ENCODE measurements at regions not wholly inside any gene's neighbourhood (a gene's known extent, or its start where the extent isn't known, plus 50 kb on each side); places are given as distances from the start of the nearest gene placed in this dataset.

DNA sequence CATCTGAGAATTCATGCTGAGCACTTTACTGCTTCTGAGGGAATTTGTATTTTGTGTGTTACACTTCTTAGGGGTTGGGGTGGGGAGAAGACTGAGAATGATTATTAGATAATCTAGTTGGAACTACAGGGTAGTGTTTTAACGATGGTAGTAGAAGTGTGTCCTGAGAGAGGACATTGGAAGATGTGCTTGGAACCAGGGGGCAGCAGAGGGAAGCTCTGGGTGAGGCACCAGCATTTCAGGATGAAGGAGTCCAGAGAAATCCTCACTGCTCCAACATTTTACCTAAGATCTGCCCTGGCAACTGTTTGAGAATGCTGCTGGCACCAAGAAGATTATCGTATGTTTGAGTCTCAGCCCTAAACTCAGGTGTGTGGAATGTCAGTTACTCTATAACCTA is 145.5 kb downstream of the SQOR start:
- Histone ChIP-seq H3K4me3 (ENCODE audit: low read depth in 1 of 5, low read length in 5 of 5) (no peak overlapping the region), H3K4me1 (ENCODE audit: control insufficient read depth in 5 of 5, insufficient read depth in 5 of 5, low read length in 5 of 5) (no peaks in the 10 kb centered on the region), H3K36me3 (ENCODE audit: control insufficient read depth in 5 of 5, insufficient read depth in 5 of 5, low read length in 5 of 5) (no peaks in the 10 kb centered on the region), H3K9me3 (ENCODE audit: control insufficient read depth in 5 of 5, low read length in 5 of 5) (no peaks in the 10 kb centered on the region), H3K27me3 (ENCODE audit: control insufficient read depth in 5 of 5, insufficient read depth in 4 of 5, low read length in 5 of 5) (peaks cover 0 to 2% (median 0%) of the 10 kb centered on the region in 5 donors), H3K27ac (ENCODE audit: low read depth, low read length) (no peak overlapping the region), H3K9ac (ENCODE audit: low read length in 5 of 5) (no peak overlapping the region)

DNA sequence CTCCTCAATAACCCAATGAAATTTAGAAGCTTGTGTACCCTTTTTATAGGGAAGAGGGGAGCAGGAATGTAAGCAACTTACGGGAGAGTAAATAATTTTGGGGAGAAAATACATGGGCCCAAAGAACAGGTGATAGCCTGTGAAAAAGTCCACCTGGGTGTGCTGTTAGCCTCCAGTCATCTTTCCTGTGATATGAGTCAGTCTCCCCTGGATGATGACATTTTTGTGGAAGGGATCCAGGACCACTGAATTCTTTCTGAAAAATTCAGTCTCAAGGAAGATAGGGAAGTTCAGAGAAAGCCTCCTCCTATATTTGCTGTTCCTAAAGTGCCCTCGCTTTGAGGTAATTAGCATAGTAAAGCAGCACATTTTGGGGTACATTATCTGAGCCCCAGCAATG is 149.8 kb downstream of the SQOR start:
- Histone ChIP-seq H3K4me1 (ENCODE audit: control insufficient read depth in 5 of 5, insufficient read depth in 5 of 5, low read length in 5 of 5) (no peaks in the 10 kb centered on the region), H3K36me3 (ENCODE audit: control insufficient read depth in 5 of 5, insufficient read depth in 5 of 5, low read length in 5 of 5) (no peaks in the 10 kb centered on the region)

DNA sequence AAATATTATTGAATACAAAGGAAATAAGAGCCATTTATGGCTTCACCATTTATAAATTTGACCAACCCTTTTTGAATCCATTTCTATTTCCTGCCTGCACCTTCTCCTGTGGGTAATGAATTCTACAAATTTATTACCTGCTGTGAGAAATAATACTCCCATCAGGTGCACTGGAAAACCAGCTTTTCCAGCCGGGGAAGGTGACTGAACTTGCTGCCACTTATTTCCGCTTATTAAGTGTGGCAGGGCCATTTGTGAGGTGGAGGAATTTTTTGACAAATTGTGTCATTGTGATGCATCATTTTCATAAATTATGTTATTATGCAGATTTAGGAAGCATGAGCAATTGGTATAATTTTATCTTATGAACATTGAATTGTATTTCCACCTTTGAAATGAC is 151.1 kb downstream of the SQOR start:
- H3K36me3 ChIP-seq (ENCODE audit: control insufficient read depth in 5 of 5, insufficient read depth in 5 of 5, low read length in 5 of 5), result no peaks in the 10 kb centered on the region
- H3K27ac ChIP-seq (ENCODE audit: low read depth, low read length), result no peak overlapping the region
- H3K4me3 ChIP-seq (ENCODE audit: low read depth in 1 of 5, low read length in 5 of 5), result no peak overlapping the region
- H3K9ac ChIP-seq (ENCODE audit: low read length in 5 of 5), result no peak overlapping the region
- H3K4me1 ChIP-seq (ENCODE audit: control insufficient read depth in 5 of 5, insufficient read depth in 5 of 5, low read length in 5 of 5), result no peaks in the 10 kb centered on the region
- H3K27me3 ChIP-seq (ENCODE audit: control insufficient read depth in 5 of 5, insufficient read depth in 4 of 5, low read length in 5 of 5), result peaks cover 0 to 2% (median 0%) of the 10 kb centered on the region in 5 donors
- no peaks in the 10 kb centered on the region for H3K9me3 ChIP-seq (ENCODE audit: control insufficient read depth in 5 of 5, low read length in 5 of 5)

More for the DNA sequence above, 149.8 kb downstream of the SQOR start:
- no peaks in the 10 kb centered on the region for H3K9me3 ChIP-seq (ENCODE audit: control insufficient read depth in 5 of 5, low read length in 5 of 5)
- peaks cover 0 to 2% (median 0%) of the 10 kb centered on the region in 5 donors for H3K27me3 ChIP-seq (ENCODE audit: control insufficient read depth in 5 of 5, insufficient read depth in 4 of 5, low read length in 5 of 5)
- H3K4me3 ChIP-seq (ENCODE audit: low read depth in 1 of 5, low read length in 5 of 5), result no peak overlapping the region
- H3K9ac ChIP-seq (ENCODE audit: low read length in 5 of 5), result no peak overlapping the region
- no peak overlapping the region for H3K27ac ChIP-seq (ENCODE audit: low read depth, low read length)

DNA sequence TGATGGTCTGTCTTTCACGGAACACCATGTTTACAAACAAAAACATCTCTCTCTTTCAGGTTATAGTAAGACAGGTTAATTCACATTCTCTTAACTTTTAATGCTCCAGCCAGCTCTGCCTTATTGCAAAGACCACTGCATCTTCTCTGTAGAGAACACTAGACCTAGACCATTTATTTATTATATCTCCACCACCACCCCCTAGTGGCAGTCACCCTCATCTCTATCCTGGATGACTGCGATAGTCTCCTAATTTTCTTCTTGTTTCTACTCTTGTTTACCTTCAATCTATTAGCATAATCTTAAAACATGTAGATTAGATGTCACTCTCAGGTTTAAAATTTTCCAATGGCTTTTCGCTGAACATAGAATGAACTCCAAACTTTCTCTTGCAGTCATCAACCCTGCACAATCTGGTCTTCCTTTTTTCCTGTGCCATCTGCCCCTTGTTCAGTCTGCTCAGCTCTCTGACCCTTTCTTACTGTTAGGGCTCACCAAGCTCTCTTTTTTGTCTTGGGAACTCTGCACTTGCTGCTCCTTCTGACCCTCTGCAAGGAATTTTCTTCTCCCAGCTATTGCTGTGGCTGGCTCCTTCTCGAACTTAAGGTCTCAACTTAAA is 155.6 kb downstream of the SQOR start:
- H3K9ac ChIP-seq (ENCODE audit: low read length in 5 of 5), result no peak overlapping the region
- no peak overlapping the region for H3K4me3 ChIP-seq (ENCODE audit: low read depth in 1 of 5, low read length in 5 of 5)
- no peak overlapping the region for H3K27ac ChIP-seq (ENCODE audit: low read depth, low read length)
- H3K36me3 ChIP-seq (ENCODE audit: control insufficient read depth in 5 of 5, insufficient read depth in 5 of 5, low read length in 5 of 5), result no peaks in the 10 kb centered on the region
- no peaks in the 10 kb centered on the region for H3K9me3 ChIP-seq (ENCODE audit: control insufficient read depth in 5 of 5, low read length in 5 of 5)
- H3K4me1 ChIP-seq (ENCODE audit: control insufficient read depth in 5 of 5, insufficient read depth in 5 of 5, low read length in 5 of 5), result no peaks in the 10 kb centered on the region
- peaks cover 0 to 5% (median 0%) of the 10 kb centered on the region in 5 donors for H3K27me3 ChIP-seq (ENCODE audit: control insufficient read depth in 5 of 5, insufficient read depth in 4 of 5, low read length in 5 of 5)

DNA sequence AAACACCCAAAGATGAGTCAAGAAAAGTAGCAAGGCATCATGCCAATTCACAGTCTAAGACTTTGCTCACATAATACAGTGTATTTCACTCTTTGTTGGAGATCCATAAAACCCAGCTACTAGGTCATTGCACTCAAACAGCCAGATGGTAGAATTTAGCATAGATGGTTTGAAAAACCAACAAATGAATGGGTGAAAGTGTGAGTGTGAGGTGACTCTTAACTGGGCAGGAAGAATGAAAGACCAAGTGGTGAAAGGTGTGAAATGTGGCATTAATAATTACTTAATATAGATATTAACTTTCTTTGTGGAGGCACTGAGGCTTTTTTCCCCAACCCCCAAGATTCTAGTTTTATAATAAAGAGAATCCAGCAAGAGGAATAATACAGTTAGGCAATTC is 159.5 kb downstream of the SQOR start:
- Histone ChIP-seq H3K9me3 (ENCODE audit: control insufficient read depth in 5 of 5, low read length in 5 of 5) (no peaks in the 10 kb centered on the region), H3K27me3 (ENCODE audit: control insufficient read depth in 5 of 5, insufficient read depth in 4 of 5, low read length in 5 of 5) (peaks cover 0 to 5% (median 0%) of the 10 kb centered on the region in 5 donors), H3K9ac (ENCODE audit: low read length in 5 of 5) (no peak overlapping the region), H3K4me1 (ENCODE audit: control insufficient read depth in 5 of 5, insufficient read depth in 5 of 5, low read length in 5 of 5) (no peaks in the 10 kb centered on the region), H3K36me3 (ENCODE audit: control insufficient read depth in 5 of 5, insufficient read depth in 5 of 5, low read length in 5 of 5) (no peaks in the 10 kb centered on the region), H3K27ac (ENCODE audit: low read depth, low read length) (no peak overlapping the region), H3K4me3 (ENCODE audit: low read depth in 1 of 5, low read length in 5 of 5) (no peak overlapping the region)

DNA sequence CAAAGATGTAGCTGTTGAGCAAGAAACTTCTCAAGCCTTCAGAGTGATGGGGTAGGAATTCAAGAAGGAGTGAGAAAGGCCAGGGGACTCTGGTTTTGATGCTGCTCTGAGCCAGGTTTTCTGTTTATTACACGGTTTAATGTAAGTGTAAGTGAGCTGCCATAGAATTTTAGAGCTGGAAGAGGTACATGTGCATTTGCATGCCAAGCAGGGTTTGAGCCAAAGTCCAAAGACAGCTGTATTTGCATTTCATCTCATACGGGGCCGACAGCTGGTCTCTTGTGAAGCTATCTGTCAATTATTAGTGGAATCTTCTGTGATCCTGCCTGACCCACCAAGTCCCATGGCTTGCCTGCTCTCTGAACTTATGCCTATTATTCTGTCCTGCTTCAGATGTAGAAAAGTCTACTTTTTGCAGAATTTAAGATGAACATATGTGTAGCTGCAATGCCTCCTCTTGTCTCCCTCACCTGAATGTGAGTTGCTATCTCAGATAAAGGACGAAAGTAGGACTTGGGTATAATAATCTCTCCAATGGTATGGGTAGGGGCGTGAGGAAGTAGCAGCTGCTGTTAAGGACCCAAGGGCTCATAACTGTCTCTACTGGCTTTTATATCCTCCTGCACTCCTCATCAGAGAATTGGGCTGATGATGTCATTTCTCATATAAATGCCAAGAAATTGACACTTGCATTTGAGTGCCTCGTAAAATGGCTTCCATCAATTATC is 160.0 kb downstream of the SQOR start:
- Histone ChIP-seq H3K27me3 (ENCODE audit: control insufficient read depth in 5 of 5, insufficient read depth in 4 of 5, low read length in 5 of 5) (peaks cover 0 to 5% (median 0%) of the 10 kb centered on the region in 5 donors), H3K4me1 (ENCODE audit: control insufficient read depth in 5 of 5, insufficient read depth in 5 of 5, low read length in 5 of 5) (no peaks in the 10 kb centered on the region), H3K27ac (ENCODE audit: low read depth, low read length) (no peak overlapping the region), H3K9me3 (ENCODE audit: control insufficient read depth in 5 of 5, low read length in 5 of 5) (no peaks in the 10 kb centered on the region), H3K4me3 (ENCODE audit: low read depth in 1 of 5, low read length in 5 of 5) (no peak overlapping the region), H3K9ac (ENCODE audit: low read length in 5 of 5) (no peak overlapping the region), H3K36me3 (ENCODE audit: control insufficient read depth in 5 of 5, insufficient read depth in 5 of 5, low read length in 5 of 5) (no peaks in the 10 kb centered on the region)

DNA sequence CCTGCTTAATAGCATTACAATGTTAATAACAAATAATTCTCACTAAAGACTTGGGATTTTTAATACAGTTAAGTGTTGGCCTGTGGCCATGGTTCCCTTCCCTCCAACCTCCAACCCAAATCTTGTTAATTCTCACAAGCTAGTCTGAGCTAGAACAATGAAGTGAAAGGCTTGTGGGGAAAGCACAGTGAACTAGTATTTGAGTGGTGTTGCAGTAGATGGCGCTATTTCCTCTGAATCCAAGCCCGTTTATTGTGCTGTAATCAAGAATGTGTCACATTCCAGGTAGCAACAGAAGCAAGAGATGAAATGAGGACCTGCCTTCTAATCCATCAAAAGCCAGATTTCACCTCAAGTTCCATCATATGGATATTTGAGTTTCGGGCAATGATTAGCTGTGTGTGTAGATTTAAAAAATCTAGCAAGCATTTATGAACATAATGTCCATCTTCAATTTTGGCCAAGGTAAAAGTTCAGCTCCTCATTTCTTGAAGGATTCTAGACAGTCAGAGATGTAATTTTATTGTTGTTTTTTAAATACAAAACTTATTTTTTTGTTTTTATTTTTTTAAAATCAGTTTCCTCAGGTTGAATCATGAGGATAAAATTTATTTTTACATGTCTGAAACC is 160.7 kb downstream of the SQOR start:
- Histone ChIP-seq H3K36me3 (ENCODE audit: control insufficient read depth in 5 of 5, insufficient read depth in 5 of 5, low read length in 5 of 5) (no peaks in the 10 kb centered on the region), H3K9ac (ENCODE audit: low read length in 5 of 5) (no peak overlapping the region), H3K4me1 (ENCODE audit: control insufficient read depth in 5 of 5, insufficient read depth in 5 of 5, low read length in 5 of 5) (no peaks in the 10 kb centered on the region), H3K27me3 (ENCODE audit: control insufficient read depth in 5 of 5, insufficient read depth in 4 of 5, low read length in 5 of 5) (peaks cover 0 to 5% (median 0%) of the 10 kb centered on the region in 5 donors), H3K27ac (ENCODE audit: low read depth, low read length) (no peak overlapping the region), H3K9me3 (ENCODE audit: control insufficient read depth in 5 of 5, low read length in 5 of 5) (no peaks in the 10 kb centered on the region), H3K4me3 (ENCODE audit: low read depth in 1 of 5, low read length in 5 of 5) (no peak overlapping the region)

DNA sequence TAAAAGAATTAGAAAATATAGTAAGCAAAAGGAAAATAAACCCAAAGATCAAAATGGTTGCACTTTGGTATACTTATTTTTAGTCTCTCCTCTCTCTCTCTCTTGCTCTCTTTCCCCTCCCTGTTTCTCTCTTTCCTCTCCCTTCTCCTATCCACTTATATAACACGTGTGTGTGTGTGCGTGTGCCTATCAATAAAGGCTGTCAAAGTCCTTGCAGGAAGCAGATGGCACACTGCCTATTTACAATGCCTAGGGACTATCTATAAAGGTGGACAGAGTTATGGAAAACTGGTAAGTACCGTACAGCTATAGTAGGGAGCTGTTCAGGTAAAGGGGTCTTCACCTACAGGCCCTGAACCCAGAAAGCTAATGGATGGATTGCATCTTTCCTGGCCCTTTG is 161.6 kb downstream of the SQOR start:
- Histone ChIP-seq H3K27ac (ENCODE audit: low read depth, low read length) (no peak overlapping the region), H3K4me3 (ENCODE audit: low read depth in 1 of 5, low read length in 5 of 5) (no peak overlapping the region), H3K9me3 (ENCODE audit: control insufficient read depth in 5 of 5, low read length in 5 of 5) (no peaks in the 10 kb centered on the region), H3K36me3 (ENCODE audit: control insufficient read depth in 5 of 5, insufficient read depth in 5 of 5, low read length in 5 of 5) (no peaks in the 10 kb centered on the region), H3K9ac (ENCODE audit: low read length in 5 of 5) (no peak overlapping the region), H3K4me1 (ENCODE audit: control insufficient read depth in 5 of 5, insufficient read depth in 5 of 5, low read length in 5 of 5) (no peaks in the 10 kb centered on the region), H3K27me3 (ENCODE audit: control insufficient read depth in 5 of 5, insufficient read depth in 4 of 5, low read length in 5 of 5) (peaks cover 0 to 5% (median 0%) of the 10 kb centered on the region in 5 donors)

DNA sequence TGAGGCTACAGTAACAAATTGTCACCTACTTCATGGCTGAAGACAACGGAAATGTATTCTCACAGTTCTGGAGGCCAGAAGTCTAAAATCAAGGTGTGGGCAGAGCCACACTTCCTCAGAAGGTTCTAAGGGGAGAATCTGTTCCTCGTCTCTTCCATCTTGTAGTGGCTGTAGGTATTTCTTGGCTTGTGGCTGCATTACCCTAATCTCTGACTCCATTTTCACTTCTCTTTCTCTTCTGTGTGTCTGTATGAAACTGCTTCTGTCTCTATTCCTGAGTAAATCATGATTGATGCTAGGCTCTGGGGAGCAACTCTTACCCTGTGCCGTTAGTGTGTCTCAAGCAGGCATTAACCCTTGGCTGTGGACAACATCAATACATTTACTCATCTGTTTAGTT is 164.7 kb downstream of the SQOR start:
- Histone ChIP-seq H3K9me3 (ENCODE audit: control insufficient read depth in 5 of 5, low read length in 5 of 5) (no peaks in the 10 kb centered on the region), H3K36me3 (ENCODE audit: control insufficient read depth in 5 of 5, insufficient read depth in 5 of 5, low read length in 5 of 5) (no peaks in the 10 kb centered on the region), H3K4me3 (ENCODE audit: low read depth in 1 of 5, low read length in 5 of 5) (no peak overlapping the region), H3K27ac (ENCODE audit: low read depth, low read length) (no peak overlapping the region), H3K27me3 (ENCODE audit: control insufficient read depth in 5 of 5, insufficient read depth in 4 of 5, low read length in 5 of 5) (peaks cover 0 to 3% (median 0%) of the 10 kb centered on the region in 5 donors), H3K9ac (ENCODE audit: low read length in 5 of 5) (no peak overlapping the region), H3K4me1 (ENCODE audit: control insufficient read depth in 5 of 5, insufficient read depth in 5 of 5, low read length in 5 of 5) (peaks cover 0 to 7% (median 0%) of the 10 kb centered on the region in 5 donors)

DNA sequence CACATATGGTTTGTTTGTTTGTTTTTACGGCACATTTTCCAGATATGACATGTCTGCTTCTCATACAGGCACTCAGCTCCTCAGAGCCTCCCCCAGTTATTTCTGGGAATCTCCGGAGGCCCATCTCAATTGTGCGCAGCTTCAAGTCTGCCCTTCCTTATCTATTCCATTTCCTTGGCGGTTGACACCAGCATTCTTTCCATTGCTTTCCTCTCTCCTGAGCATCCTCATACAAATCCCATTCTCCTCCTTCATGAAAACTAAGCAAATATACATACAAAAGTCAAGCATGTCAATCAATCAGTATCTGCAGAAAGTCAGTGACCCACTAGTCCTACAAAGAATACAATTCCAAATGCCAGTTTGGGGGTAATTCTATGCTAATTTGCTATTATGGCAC is 166.7 kb downstream of the SQOR start:
- Histone ChIP-seq H3K4me3 (ENCODE audit: low read depth in 1 of 5, low read length in 5 of 5) (no peak overlapping the region), H3K4me1 (ENCODE audit: control insufficient read depth in 5 of 5, insufficient read depth in 5 of 5, low read length in 5 of 5) (peaks cover 0 to 7% (median 0%) of the 10 kb centered on the region in 5 donors), H3K36me3 (ENCODE audit: control insufficient read depth in 5 of 5, insufficient read depth in 5 of 5, low read length in 5 of 5) (no peaks in the 10 kb centered on the region), H3K27ac (ENCODE audit: low read depth, low read length) (no peak overlapping the region), H3K27me3 (ENCODE audit: control insufficient read depth in 5 of 5, insufficient read depth in 4 of 5, low read length in 5 of 5) (no peaks in the 10 kb centered on the region), H3K9ac (ENCODE audit: low read length in 5 of 5) (no peak overlapping the region), H3K9me3 (ENCODE audit: control insufficient read depth in 5 of 5, low read length in 5 of 5) (no peaks in the 10 kb centered on the region)

Data from subcutaneous abdominal adipose tissue (tissue), 5 donors.